DOHH2 (cell line): ENCODE measurements at regions not wholly inside any gene's neighbourhood (a gene's known extent, or its start where the extent isn't known, plus 50 kb on each side); places are given as distances from the start of the nearest gene placed in this dataset.

Experiments
- CTCF ChIP-seq: fragments of 200-600 bp; sonication (generic); IDR thresholded peaks from one replicate; pipeline ENCODE4 v1.5.1; 2014; ENCODE audit warnings: antibody characterized with exemption, mild to moderate bottlenecking, low read depth, low read length; ENCODE audit not compliant: poor library complexity, severe bottlenecking
- EZH2phosphoT487 ChIP-seq: fragments of 200-600 bp; sonication (generic); IDR thresholded peaks from 2 replicates; pipeline ENCODE4 v1.6.1; 2017; ENCODE audit warnings: borderline replicate concordance, mild to moderate bottlenecking, antibody characterized with exemption, low read length, moderate library complexity, mixed read lengths

GRCh38 chr17:65409381-65409780 is 152.1 kb downstream of the AXIN2 start:
- TF ChIP-seq CTCF (no peak), EZH2phosphoT487 (no peak)
